Activated gamma-delta T cell treated with Interleukin-2 at 50 U/mL for 16 hours (primary cell): ENCODE measurements at regions not wholly inside any gene's neighbourhood (a gene's known extent, or its start where the extent isn't known, plus 50 kb on each side); places are given as distances from the start of the nearest gene placed in this dataset.
"Not testable (repeated sequence)": the region's sequence is repeated elsewhere in the genome, so short reads cannot be mapped to it uniquely, and the experiment has no call there.

ENCODE experiments used
- DNase-seq: peaks from one replicate; pipeline ENCODE4 v3.0.0-alpha.2; 2020

- no peak for DNase-seq
Observed at GRCh38 chr5:159657298-159657697, 259.0 kb upstream of the ADRA1B start.

GRCh38 chr5:159657771-159658170 is 258.5 kb upstream of the ADRA1B start:
- no peak for DNase-seq

GRCh38 chr5:159658266-159658925 is 257.9 kb upstream of the ADRA1B start:
- DNase-seq: no peak

GRCh38 chr5:159660401-159660800 is 255.9 kb upstream of the ADRA1B start:
- DNase-seq: no peak

GRCh38 chr5:159663986-159664385 is 252.3 kb upstream of the ADRA1B start:
- no peak for DNase-seq

GRCh38 chr5:159667286-159667685 is 249.0 kb upstream of the ADRA1B start:
- DNase-seq: no peak

GRCh38 chr5:159668556-159668955 is 247.7 kb upstream of the ADRA1B start:
- no peak for DNase-seq

- DNase-seq: no peak
Observed at GRCh38 chr5:159669559-159669958, 246.7 kb upstream of the ADRA1B start.

GRCh38 chr5:159671886-159672285 is 244.4 kb upstream of the ADRA1B start:
- DNase-seq: no peak

GRCh38 chr5:159673538-159673937 is 242.7 kb upstream of the ADRA1B start:
- no peak for DNase-seq

- DNase-seq: no peak
Observed at GRCh38 chr5:159678657-159679392, 237.5 kb upstream of the ADRA1B start.

- DNase-seq: no peak
Observed at GRCh38 chr5:159680095-159680494, 236.2 kb upstream of the ADRA1B start.

GRCh38 chr5:159681661-159682060 is 234.6 kb upstream of the ADRA1B start:
- no peak for DNase-seq

GRCh38 chr5:159682623-159683022 is 233.7 kb upstream of the ADRA1B start:
- DNase-seq: no peak

- not testable (repeated sequence) for DNase-seq
Observed at GRCh38 chr5:159687892-159688291, 228.4 kb upstream of the ADRA1B start.

- no peak for DNase-seq
Observed at GRCh38 chr5:159695741-159696294, 220.5 kb upstream of the ADRA1B start.

- DNase-seq: no peak
Observed at GRCh38 chr5:159697530-159697929, 218.8 kb upstream of the ADRA1B start.

GRCh38 chr5:159698322-159698721 is 218.0 kb upstream of the ADRA1B start:
- DNase-seq: no peak

- DNase-seq: no peak
Observed at GRCh38 chr5:159700016-159700415, 216.3 kb upstream of the ADRA1B start.

GRCh38 chr5:159702301-159702700 is 214.0 kb upstream of the ADRA1B start:
- DNase-seq: no peak

GRCh38 chr5:159702826-159703225 is 213.5 kb upstream of the ADRA1B start:
- DNase-seq: no peak

- no peak for DNase-seq
Observed at GRCh38 chr5:159704160-159704559, 212.1 kb upstream of the ADRA1B start.

- no peak for DNase-seq
Observed at GRCh38 chr5:159705948-159706347, 210.3 kb upstream of the ADRA1B start.

- DNase-seq: no peak
Observed at GRCh38 chr5:159708090-159708489, 208.2 kb upstream of the ADRA1B start.
